ENCODE measurements at regions not wholly inside any gene's neighbourhood (a gene's known extent, or its start where the extent isn't known, plus 50 kb on each side); places are given as distances from the start of the nearest gene placed in this dataset.
"Not testable (repeated sequence)": the region's sequence is repeated elsewhere in the genome, so short reads cannot be mapped to it uniquely, and the experiment has no call there.

DNA sequence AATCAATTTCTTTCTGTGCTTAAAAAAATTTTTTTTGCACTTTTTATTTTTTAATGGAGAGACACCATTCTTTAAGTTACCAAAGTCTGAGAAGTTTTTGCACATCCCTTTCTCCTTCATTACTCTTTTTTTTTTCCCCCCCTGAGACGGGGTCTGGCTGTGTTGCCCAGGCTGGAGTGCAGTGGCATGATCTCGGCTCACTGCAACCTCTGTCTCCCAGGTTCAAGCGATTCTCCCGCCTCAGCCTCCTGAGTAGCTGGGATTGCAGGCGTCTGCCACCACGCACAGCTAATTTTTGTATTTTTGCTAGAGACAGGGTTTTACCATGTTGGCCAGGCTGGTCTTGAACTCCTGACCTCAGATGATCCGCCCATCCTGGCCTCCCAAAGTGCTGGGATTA, 104.3 kb downstream of the UTRN start:
- TF ChIP-seq CTCF (IDR thresholded peaks at IDR 0.05); EZH2 (IDR thresholded peaks at IDR 0.05; ENCODE audit: borderline replicate concordance, insufficient read depth, low read depth, low read length, poor library complexity, severe bottlenecking): not testable (repeated sequence)
